ENCODE measurements at regions not wholly inside any gene's neighbourhood (a gene's known extent, or its start where the extent isn't known, plus 50 kb on each side); places are given as distances from the start of the nearest gene placed in this dataset.

GRCh38 chr4:99754756-99755155 lies 61.9 kb upstream of the DAPP1 start:
- Histone ChIP-seq H3K9me3 (no peaks in the 10 kb centered on the region), H3K27me3 (no peaks in the 10 kb centered on the region), H3K4me1 (no peaks in the 10 kb centered on the region), H3K4me3 (no peak overlapping the region), H3K27ac (no peak overlapping the region), H3K36me3 (no peaks in the 10 kb centered on the region)
- no peak for TF ChIP-seq CTCF (IDR thresholded peaks at IDR 0.05)
- no peak for TF ChIP-seq POLR2A (IDR thresholded peaks at IDR 0.05)
- TF ChIP-seq POLR2AphosphoS5 (IDR thresholded peaks at IDR 0.05): no peak
- no peak for DNase-seq (ENCODE audit: low spot score in 2 of 2)
- intact Hi-C loops (cut with DNase I; ENCODE audit: low total_unique reads): loop anchor here (5.0 kb wide), 1 partner anchor 1582 kb away; no protein-coding TSS in a partner anchor

- no peaks in the 10 kb centered on the region for H3K4me1 ChIP-seq
- H3K36me3 ChIP-seq: no peaks in the 10 kb centered on the region
- no peak overlapping the region for H3K4me3 ChIP-seq
Observed at GRCh38 chr4:99753931-99754330, 62.7 kb upstream of the DAPP1 start.

GRCh38 chr4:99749445-99750391 lies 66.9 kb upstream of the DAPP1 start:
- no peaks in the 10 kb centered on the region for H3K27me3 ChIP-seq
- no peaks in the 10 kb centered on the region for H3K4me1 ChIP-seq
- no peak for DNase-seq (ENCODE audit: low spot score in 2 of 2)
- H3K9me3 ChIP-seq: no peaks in the 10 kb centered on the region
- H3K27ac ChIP-seq: no peak overlapping the region
- H3K36me3 ChIP-seq: no peaks in the 10 kb centered on the region
- H3K4me3 ChIP-seq: no peak overlapping the region
- intact Hi-C loops (cut with DNase I; ENCODE audit: low total_unique reads): no loop called here
- no peak for TF ChIP-seq CTCF (IDR thresholded peaks at IDR 0.05)
- TF ChIP-seq POLR2A (IDR thresholded peaks at IDR 0.05): no peak
- TF ChIP-seq POLR2AphosphoS5 (IDR thresholded peaks at IDR 0.05): no peak

More at GRCh38 chr4:99753931-99754330, 62.7 kb upstream of the DAPP1 start:
- no peaks in the 10 kb centered on the region for H3K9me3 ChIP-seq
- TF ChIP-seq CTCF (IDR thresholded peaks at IDR 0.05): no peak
- intact Hi-C loops (cut with DNase I; ENCODE audit: low total_unique reads): no loop called here
- no peak overlapping the region for H3K27ac ChIP-seq
- no peaks in the 10 kb centered on the region for H3K27me3 ChIP-seq
- DNase-seq (ENCODE audit: low spot score in 2 of 2): no peak

- no peak overlapping the region for H3K4me3 ChIP-seq
- no peaks in the 10 kb centered on the region for H3K9me3 ChIP-seq
- no peaks in the 10 kb centered on the region for H3K36me3 ChIP-seq
- TF ChIP-seq POLR2A (IDR thresholded peaks at IDR 0.05): no peak
- TF ChIP-seq POLR2AphosphoS5 (IDR thresholded peaks at IDR 0.05): no peak
- TF ChIP-seq CTCF (IDR thresholded peaks at IDR 0.05): no peak
- no peak overlapping the region for H3K27ac ChIP-seq
- no peak for DNase-seq (ENCODE audit: low spot score in 2 of 2)
- H3K27me3 ChIP-seq: no peaks in the 10 kb centered on the region
- intact Hi-C loops (cut with DNase I; ENCODE audit: low total_unique reads): no loop called here
- H3K4me1 ChIP-seq: no peaks in the 10 kb centered on the region
Observed at GRCh38 chr4:99746443-99746842, 70.2 kb upstream of the DAPP1 start.

- TF ChIP-seq POLR2AphosphoS5 (IDR thresholded peaks at IDR 0.05) (no peak), CTCF (IDR thresholded peaks at IDR 0.05) (no peak), POLR2A (IDR thresholded peaks at IDR 0.05) (no peak)
- Histone ChIP-seq H3K36me3 (no peaks in the 10 kb centered on the region), H3K4me3 (no peak overlapping the region), H3K27me3 (no peaks in the 10 kb centered on the region), H3K27ac (no peak overlapping the region), H3K9me3 (no peaks in the 10 kb centered on the region), H3K4me1 (no peaks in the 10 kb centered on the region)
- intact Hi-C loops (cut with DNase I; ENCODE audit: low total_unique reads): no loop called here
- DNase-seq (ENCODE audit: low spot score in 2 of 2): no peak
Observed at GRCh38 chr4:99736846-99737245, 79.2 kb upstream of the C4orf54 start.

Measured in breast epithelium (tissue), 4 donors.